Activated CD4-positive, alpha-beta T cell treated with anti-CD3 and anti-CD28 coated beads, Interleukin-2, amount 50 U/mL, for 4 hours (primary cell): ENCODE measurements at regions not wholly inside any gene's neighbourhood (a gene's known extent, or its start where the extent isn't known, plus 50 kb on each side); places are given as distances from the start of the nearest gene placed in this dataset.
"Not testable (repeated sequence)": the region's sequence is repeated elsewhere in the genome, so short reads cannot be mapped to it uniquely, and the experiment has no call there.

Experiments
- DNase-seq, 2 experiments: peaks; one replicate each; pipeline ENCODE4 v3.0.0-alpha.2; 2020

- DNase-seq = peak; percentile 51 to 52
These were observed 77.7 kb upstream of the SELENOP start for GRCh38 chr5:42889311-42889933.

DNA sequence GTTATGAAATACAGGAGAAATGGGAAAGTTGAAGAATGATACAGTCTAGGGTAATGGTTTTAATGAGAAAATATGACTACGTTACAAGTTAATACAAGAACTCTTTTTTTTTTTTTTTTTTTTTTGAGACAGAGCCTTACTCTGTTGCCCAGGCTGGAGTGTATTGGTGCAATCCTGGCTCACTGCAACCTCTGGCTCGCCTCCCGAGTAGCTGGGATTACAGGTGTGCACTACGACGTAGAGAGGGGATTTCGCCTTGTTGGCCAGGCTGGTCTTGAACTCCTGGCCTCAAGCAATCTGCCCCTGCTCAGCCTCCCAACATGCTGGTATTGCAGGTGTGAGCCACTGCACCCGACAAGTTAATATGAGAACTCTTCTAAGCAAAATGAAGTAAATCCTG lies 77.1 kb upstream of the SELENOP start:
- no peak for DNase-seq

DNA sequence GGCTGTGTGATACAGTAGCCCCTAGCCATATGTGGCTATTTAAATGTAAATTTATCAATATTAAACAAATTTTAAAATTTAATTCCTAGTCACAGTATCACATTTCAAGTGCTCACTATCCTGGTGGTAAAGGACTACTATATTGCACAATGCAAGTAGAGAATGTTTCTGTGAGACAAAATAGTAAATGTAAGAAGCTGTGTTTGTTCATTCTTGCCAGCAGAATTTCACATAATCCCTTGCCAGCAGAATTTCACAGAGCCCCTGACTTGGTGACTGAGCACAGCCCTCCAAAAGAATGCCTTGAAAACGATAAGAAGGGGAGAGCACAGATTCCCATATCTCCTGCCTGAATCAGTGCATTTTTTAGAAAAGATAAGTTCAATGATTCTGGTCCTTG lies 75.9 kb upstream of the SELENOP start:
- no peak for DNase-seq

DNA sequence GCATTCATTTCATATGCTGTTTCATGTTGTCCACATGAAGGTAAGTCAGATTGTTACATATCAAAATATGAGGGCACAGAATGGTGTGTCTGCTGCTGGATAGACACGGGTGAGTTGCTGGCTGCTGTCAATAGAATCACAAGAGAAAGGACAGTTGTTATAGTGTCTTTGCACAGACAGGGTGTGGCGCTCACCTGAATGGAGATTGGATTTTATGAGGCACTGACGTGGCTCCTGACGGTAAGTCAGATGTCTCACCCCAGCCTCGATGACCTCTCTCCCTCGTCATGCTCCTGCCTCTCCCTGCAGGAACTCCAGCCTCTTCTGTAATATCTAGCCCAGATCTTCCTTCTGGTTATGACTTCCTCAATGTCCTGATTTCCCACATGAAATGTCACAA lies 75.4 kb upstream of the SELENOP start:
- no peak for DNase-seq

DNA sequence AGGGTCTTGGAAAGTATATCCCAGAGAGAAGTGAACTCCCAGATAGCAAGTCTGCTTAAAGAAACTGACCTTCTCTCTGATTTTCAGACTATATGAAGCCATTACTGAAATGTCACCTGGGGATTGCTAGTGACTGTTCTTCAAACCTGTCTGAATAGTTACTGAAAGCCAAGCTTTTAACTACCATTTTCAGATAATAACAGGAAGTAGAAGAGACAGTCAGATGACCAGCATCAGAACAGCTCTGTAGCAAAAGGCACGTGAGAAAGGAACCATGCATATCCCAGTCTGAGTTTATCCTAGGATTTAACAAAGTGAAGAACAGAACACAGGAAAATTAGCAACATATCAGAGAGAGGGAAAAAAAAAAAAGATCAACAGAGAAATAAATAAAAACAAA lies 74.9 kb upstream of the SELENOP start:
- no peak for DNase-seq

GRCh38 chr5:42884326-42884725 lies 72.6 kb upstream of the SELENOP start:
- no peak for DNase-seq

DNA sequence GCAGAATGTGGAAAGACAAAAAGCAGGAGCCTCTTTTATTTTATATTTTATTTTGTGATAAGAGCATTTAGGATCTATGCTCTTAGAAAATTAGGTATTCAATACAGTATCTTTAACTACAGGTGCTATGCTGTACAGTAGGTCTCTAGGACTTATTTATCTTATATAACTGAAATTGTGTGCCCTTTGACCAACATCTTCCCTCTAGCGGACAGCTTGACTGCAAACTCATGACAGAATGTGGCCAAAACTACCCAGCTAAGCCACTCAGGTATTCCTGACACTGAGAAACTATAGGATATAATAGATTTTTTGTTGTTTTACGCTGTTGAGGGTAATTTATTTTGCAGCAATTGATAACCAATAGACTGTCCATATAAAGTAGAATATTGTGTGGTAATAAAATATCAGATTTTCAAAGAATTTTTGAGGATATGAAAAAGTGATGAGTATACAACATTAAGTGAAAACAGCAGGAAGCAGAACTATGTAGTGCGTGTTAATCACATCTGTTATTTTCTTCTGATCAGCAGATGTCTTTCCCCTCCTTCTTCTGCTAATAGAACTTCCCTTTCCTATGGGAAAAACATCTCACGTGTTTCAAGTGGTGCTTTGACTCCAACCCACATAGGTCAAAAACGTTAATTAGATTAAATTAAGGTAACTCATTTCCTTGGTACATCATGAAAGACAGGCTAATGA lies 69.9 kb upstream of the SELENOP start:
- DNase-seq = no peak

GRCh38 chr5:42880496-42881150 lies 68.9 kb upstream of the SELENOP start:
- no peak for DNase-seq

GRCh38 chr5:42879291-42879690 lies 67.6 kb upstream of the SELENOP start:
- DNase-seq = no peak

DNA sequence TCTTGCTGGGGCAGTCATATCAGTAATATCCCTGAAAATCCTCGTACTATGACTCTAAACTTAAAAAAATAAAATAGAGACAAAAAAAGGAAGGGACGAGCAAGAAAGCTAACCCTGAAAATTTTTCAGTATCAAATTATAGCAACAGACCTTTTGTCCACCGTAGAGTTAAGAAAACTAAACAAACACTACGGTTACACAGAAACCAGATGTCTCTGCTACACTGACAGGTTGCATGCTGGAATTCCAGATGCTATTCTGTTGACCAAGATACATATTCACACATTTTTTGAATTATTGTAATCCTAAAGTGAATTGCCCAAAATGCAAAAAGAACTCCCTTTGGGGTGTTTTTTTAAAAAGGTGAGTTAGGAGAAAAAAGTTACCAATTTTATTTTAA lies 66.9 kb upstream of the SELENOP start:
- no peak for DNase-seq

DNA sequence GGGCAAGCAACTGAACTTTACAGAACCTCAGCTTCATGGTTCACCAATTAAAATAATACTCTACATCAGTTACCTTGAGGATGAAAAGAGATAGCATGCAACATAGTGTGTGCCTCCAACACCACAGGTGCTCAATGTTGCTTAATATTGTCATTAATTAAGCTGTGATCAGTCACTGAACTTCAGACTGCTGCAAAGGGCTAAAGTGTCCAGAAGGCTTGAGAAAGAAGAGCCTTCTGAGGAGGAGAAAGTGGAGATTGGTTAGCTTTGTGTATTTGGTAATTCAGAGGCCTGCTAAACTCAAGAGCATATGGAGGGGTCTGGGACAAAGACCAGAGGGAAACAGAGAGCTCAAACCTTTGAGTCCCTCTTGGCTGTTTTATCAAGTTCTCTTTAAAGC lies 66.3 kb upstream of the SELENOP start:
- DNase-seq = no peak

DNA sequence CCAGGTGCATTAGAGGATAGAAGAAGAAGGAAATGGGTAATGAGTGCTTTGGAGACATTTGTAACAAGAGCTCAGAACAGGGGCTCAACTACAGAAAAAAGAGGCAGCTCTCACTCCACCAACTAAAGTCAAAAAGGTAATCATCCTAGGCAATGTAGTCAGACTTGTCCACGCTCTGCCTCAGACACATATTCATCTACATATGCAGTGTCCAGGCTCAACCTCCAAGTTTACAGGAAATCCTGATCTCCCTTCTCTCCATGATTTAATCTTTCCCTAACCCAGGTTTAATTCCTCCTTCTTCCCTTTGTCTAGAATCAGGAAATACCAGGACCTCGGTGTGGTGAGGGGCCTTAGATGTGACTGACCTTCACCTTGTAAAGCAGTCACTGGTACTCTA lies 65.7 kb upstream of the SELENOP start:
- no peak for DNase-seq

- no peak for DNase-seq
These were observed 64.7 kb upstream of the SELENOP start for GRCh38 chr5:42876375-42876844.

DNA sequence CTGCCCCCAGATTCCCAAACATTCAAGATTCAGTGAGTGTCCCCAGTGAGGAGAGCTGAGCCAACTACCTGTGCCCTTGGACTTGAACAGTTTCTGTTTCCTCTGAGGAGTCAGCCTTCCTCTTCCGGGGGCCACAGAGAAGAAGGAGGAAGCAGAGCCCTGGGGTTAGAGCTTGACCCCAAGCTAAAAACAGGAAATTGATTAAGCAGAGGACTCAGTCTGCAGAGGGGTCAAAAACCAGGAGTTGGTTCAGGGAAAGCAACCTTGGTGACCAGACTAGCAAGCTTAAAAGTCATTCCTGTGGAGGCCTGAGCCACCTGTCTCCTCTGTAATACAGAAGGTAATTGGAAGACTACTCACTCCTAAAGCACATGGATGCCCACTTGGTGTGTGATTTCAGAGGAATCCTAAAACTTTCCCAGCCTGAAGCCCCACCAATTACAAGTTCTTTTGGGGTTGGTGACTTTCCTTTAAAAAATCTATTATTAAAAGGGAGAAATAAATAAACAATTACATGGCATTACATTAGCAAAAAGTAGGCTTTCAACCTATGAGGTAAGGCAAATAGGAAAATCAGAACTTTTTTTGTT lies 64.2 kb upstream of the SELENOP start:
- DNase-seq = no peak

DNA sequence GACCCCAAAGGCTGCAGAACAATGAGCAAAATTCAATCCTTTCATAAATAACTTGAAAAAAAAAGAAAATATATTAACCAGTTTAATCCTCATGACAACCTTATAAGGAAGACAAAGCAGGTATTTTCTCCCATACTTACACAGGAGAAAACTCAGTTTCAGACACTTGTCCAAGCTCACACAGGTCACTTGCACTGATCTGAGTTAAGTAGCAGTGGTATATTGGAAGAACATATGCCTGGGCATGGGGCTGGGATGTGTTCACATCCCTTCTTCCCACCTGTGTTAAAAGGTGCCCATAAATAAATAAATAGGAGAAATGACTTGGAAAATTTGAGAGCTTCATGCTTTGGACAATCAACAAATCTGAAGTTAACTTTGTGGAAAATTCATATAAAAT lies 63.5 kb upstream of the SELENOP start:
- DNase-seq = no peak

- no peak for DNase-seq
These were observed 63.0 kb upstream of the SELENOP start for GRCh38 chr5:42874621-42875198.

GRCh38 chr5:42872865-42873264 lies 61.2 kb upstream of the SELENOP start:
- no peak for DNase-seq

DNA sequence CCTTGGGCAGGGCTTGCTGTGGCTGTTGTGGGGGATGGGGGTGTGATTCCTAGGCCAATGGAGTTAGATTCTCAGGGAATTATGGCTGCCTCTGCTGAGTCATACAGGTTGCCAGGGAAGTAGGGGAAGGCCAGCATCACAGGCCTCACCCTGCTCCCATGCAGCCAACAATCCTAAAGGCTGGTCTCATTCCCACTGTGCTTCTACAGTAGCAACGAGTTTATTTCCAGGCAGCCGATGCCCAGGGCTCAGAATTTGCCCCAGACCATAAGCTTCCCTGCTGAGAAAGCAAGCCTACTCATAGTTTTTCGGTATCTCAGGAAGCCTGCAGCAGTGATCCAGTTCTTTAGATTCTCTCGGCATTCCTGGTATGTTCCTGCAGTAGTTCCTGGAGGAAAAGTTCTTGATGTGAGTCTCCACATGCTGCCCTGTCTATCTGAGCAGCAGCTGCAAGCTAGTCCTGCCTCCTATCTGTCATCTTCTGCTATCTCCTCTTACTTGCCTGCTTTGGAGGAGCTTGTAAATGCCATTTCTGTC lies 59.3 kb upstream of the SELENOP start:
- no peak for DNase-seq

GRCh38 chr5:42868417-42868816 lies 56.7 kb upstream of the SELENOP start:
- DNase-seq = not testable (repeated sequence)

DNA sequence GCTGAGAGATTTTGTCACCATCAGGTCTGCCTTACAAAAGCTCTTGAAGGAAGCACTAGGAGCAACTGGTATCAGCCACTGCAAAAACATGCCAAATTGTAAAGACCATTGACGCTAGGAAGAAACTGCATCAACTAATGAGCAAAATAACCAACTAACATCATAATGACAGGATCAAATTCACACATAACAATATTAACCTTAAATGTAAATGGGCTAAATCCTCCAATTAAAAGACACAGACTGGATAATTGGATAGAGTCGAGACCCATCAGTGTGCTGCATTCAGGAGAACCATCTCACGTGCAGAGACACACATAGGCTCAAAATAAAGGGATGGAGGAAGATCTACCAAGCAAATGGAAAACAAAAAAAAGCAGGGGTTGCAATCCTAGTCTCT lies 53.1 kb upstream of the SELENOP start:
- not testable (repeated sequence) for DNase-seq
